Nephron (organoid): ENCODE measurements at regions not wholly inside any gene's neighbourhood (a gene's known extent, or its start where the extent isn't known, plus 50 kb on each side); places are given as distances from the start of the nearest gene placed in this dataset.
"Not testable (repeated sequence)": the region's sequence is repeated elsewhere in the genome, so short reads cannot be mapped to it uniquely, and the experiment has no call there.

Experiments
- H3K27ac Mint-ChIP-seq, 3 experiments: 2 replicates each; pipeline ENCODE4 v1.8.0; 2020; ENCODE audit warnings: mixed read lengths in 3 of 3, mild to moderate bottlenecking in 2 of 3, moderate library complexity in 1 of 3
- H3K27me3 Mint-ChIP-seq: 2 replicates; pipeline ENCODE4 v1.8.0; 2021; ENCODE audit warnings: low read depth, mild to moderate bottlenecking, moderate library complexity, mixed read lengths
- H3K36me3 Mint-ChIP-seq: 2 replicates; pipeline ENCODE4 v1.8.0; 2020; ENCODE audit warnings: low read depth, mixed read lengths
- H3K4me1 Mint-ChIP-seq: 2 replicates; pipeline ENCODE4 v1.8.0; 2020; ENCODE audit warnings: mixed read lengths
- H3K4me3 Mint-ChIP-seq, 3 experiments: 2 replicates each; pipeline ENCODE4 v1.8.0; 2020; ENCODE audit warnings: mild to moderate bottlenecking in 3 of 3, mixed read lengths in 3 of 3, moderate library complexity in 2 of 3
- H3K9me3 Mint-ChIP-seq: 2 replicates; pipeline ENCODE4 v1.8.0; 2020; ENCODE audit warnings: mixed read lengths
- TF ChIP-seq, protein P1 (sequence below), 3 experiments: fragments of 200-600 bp; sonication (generic); IDR thresholded peaks; one replicate each; pipeline ENCODE4 v1.5.0; 2021; ENCODE audit warnings: antibody characterized with exemption in 3 of 3; ENCODE audit not compliant: unreplicated experiment in 3 of 3

DNA sequence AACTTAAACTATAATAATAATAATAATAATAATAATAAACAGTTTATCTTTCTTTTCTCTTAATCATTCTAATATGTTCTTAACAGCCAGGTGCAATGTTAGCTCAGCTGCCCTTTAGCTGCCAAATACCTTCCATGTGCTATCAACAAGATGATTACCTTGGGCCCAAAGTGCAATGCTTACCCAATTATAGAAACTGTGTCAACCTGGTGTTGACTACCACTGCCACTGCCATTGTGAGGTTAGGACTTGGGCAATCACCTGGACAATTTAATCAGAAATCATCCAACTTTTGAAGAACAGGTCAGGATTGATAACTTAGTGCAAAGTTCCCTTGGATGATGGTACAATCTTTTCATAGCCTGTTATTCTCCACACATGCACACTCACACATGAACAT is 371.8 kb upstream of the SALL1 start:
- peaks cover 9% of the 10 kb centered on the region for H3K36me3 Mint-ChIP-seq
- no peak overlapping the region for H3K4me3 Mint-ChIP-seq
- peaks cover 19% of the 10 kb centered on the region for H3K27me3 Mint-ChIP-seq
- peaks cover 16% of the 10 kb centered on the region for H3K4me1 Mint-ChIP-seq
- TF ChIP-seq, protein P1, sequence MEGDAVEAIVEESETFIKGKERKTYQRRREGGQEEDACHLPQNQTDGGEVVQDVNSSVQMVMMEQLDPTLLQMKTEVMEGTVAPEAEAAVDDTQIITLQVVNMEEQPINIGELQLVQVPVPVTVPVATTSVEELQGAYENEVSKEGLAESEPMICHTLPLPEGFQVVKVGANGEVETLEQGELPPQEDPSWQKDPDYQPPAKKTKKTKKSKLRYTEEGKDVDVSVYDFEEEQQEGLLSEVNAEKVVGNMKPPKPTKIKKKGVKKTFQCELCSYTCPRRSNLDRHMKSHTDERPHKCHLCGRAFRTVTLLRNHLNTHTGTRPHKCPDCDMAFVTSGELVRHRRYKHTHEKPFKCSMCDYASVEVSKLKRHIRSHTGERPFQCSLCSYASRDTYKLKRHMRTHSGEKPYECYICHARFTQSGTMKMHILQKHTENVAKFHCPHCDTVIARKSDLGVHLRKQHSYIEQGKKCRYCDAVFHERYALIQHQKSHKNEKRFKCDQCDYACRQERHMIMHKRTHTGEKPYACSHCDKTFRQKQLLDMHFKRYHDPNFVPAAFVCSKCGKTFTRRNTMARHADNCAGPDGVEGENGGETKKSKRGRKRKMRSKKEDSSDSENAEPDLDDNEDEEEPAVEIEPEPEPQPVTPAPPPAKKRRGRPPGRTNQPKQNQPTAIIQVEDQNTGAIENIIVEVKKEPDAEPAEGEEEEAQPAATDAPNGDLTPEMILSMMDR (IDR thresholded peaks at IDR 0.05; ENCODE audit: unreplicated experiment in 3 of 3): no peak
- no peak overlapping the region for H3K27ac Mint-ChIP-seq
- H3K9me3 Mint-ChIP-seq: peaks cover 35% of the 10 kb centered on the region

DNA sequence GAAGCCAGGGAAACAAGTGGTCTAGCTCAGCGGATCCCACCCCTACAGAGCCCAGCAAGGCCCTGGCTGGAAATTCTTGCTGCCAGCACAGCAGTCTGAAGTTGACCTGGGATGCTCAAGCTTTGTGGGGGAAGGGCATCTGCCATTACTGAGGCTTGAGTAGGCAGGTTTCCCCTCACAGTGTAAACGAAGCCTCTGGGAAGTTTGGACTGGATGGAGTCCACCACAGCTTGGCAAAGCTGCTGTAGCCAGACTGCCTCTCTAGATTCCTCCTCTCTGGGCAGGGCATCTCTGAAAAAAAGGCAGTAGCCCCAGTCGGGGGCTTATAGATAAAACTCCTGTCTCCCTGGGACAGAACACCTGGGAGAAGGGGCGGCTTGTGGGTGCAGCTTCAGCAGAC is 365.9 kb upstream of the SALL1 start:
- not testable (repeated sequence) for H3K27ac Mint-ChIP-seq, H3K4me3 Mint-ChIP-seq, H3K4me1 Mint-ChIP-seq, H3K36me3 Mint-ChIP-seq, H3K27me3 Mint-ChIP-seq
- H3K9me3 Mint-ChIP-seq: peaks cover 43% of the 10 kb centered on the region

DNA sequence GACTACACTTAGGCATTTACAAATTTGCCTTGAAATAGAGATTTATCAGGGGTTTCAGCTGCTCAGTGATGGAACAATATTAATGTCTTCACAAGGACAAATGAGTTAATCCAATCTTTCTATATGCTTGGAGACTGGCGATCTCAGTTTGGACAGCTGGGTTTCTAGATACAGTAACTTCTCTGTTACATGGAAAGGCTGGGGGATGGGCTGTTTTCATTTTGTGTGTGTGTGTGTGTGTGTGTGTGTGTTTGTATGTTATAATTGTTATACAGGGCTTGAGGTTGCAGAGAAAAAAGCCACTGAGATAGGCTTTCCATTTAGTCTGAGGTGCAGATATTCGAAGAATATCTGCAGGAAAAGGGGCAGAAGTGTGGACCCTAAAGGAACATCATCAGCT is 359.3 kb upstream of the SALL1 start:
- Mint-ChIP-seq H3K27me3 (peaks cover 8% of the 10 kb centered on the region), H3K36me3 (no peaks in the 10 kb centered on the region), H3K27ac (no peak overlapping the region), H3K4me3 (no peak overlapping the region), H3K9me3 (peaks cover 15% of the 10 kb centered on the region), H3K4me1 (no peaks in the 10 kb centered on the region)
- TF ChIP-seq, protein P1 (IDR thresholded peaks at IDR 0.05; ENCODE audit: unreplicated experiment in 3 of 3): no peak

- TF ChIP-seq, protein P1 (IDR thresholded peaks at IDR 0.05; ENCODE audit: unreplicated experiment in 3 of 3): no peak
- Mint-ChIP-seq H3K4me3 (no peak overlapping the region), H3K36me3 (no peaks in the 10 kb centered on the region), H3K27me3 (peaks cover 8% of the 10 kb centered on the region), H3K9me3 (peaks cover 11% of the 10 kb centered on the region), H3K27ac (no peak overlapping the region), H3K4me1 (no peaks in the 10 kb centered on the region)
These were observed 358.3 kb upstream of the SALL1 start for GRCh38 chr16:51509336-51509735.

DNA sequence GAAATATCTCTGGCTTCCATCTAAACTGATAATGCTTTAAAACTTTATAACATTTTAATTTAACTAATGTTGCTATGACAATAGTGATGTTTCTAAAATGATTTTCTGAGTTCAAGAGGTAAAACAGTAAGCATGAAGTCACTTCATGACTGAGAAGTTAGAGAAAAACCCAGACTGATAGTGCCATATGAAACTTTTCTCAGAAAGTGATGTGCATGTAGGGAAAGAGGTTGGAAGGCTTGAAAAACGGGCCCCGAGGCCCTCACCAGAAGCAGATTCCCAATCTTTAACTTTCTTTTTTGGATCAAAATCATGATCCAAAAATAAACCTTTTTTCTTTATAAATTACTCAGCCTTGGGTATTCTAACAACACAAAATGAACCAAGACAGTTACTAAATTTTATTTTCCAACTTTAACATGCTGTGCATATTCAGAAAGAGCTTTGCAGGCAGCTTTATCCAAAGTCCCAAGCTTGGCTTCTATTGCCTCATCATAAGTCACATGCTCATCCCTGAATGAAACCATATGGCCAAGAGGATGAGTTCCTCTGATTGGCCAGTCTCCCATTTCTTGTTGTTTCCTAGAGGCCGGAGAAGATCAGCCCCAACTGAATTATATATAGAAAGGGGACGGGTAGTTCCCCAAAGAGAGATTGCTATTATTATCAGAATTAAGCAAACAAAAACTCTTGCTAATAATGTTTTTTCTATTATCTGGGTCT is 357.6 kb upstream of the SALL1 start:
- H3K4me1 Mint-ChIP-seq: no peaks in the 10 kb centered on the region
- peaks cover 11% of the 10 kb centered on the region for H3K9me3 Mint-ChIP-seq
- TF ChIP-seq, protein P1 (IDR thresholded peaks at IDR 0.05; ENCODE audit: unreplicated experiment in 3 of 3): no peak
- no peaks in the 10 kb centered on the region for H3K36me3 Mint-ChIP-seq
- H3K27ac Mint-ChIP-seq: no peak overlapping the region
- no peak overlapping the region for H3K4me3 Mint-ChIP-seq
- H3K27me3 Mint-ChIP-seq: peaks cover 8% of the 10 kb centered on the region

GRCh38 chr16:51507286-51507685 is 356.2 kb upstream of the SALL1 start:
- Mint-ChIP-seq H3K36me3 (no peaks in the 10 kb centered on the region), H3K4me3 (no peak overlapping the region), H3K9me3 (peaks cover 7% of the 10 kb centered on the region), H3K27ac (no peak overlapping the region), H3K4me1 (no peaks in the 10 kb centered on the region), H3K27me3 (peaks cover 9% of the 10 kb centered on the region)
- TF ChIP-seq, protein P1 (IDR thresholded peaks at IDR 0.05; ENCODE audit: unreplicated experiment in 3 of 3): no peak
